G401 (cell line): ENCODE measurements at regions not wholly inside any gene's neighbourhood (a gene's known extent, or its start where the extent isn't known, plus 50 kb on each side); places are given as distances from the start of the nearest gene placed in this dataset.

Source experiments
- DNase-seq: peaks from one replicate; pipeline ENCODE4 v3.0.0-alpha.2; 2015; ENCODE audit warnings: low spot score
- in situ Hi-C: cut with HindIII; loops from 2 replicates; pipeline ENCODE4 v1.10.0; 2016; ENCODE audit warnings: low sequenced_read_pairs, mixed read lengths

- in situ Hi-C loops: no loop called here
- DNase-seq: peak; percentile 4
Observed at GRCh38 chrY:12526362-12527063, 174.5 kb upstream of the USP9Y start.

- DNase-seq: no peak
- in situ Hi-C loops: no loop called here
Observed at GRCh38 chrY:12537226-12537854, 163.7 kb upstream of the USP9Y start.

GRCh38 chrY:12546746-12547420 is 154.1 kb upstream of the USP9Y start:
- DNase-seq: no peak
- in situ Hi-C loops: no loop called here

- no peak for DNase-seq
Observed at GRCh38 chrY:12552471-12553283, 148.4 kb upstream of the USP9Y start.

GRCh38 chrY:12553909-12554308 is 147.1 kb upstream of the USP9Y start:
- DNase-seq: no peak
- in situ Hi-C loops: no loop called here

More at GRCh38 chrY:12552471-12553283, 148.4 kb upstream of the USP9Y start:
- in situ Hi-C loops: no loop called here

- DNase-seq: no peak
- in situ Hi-C loops: no loop called here
Observed at GRCh38 chrY:12555005-12555404, 146.0 kb upstream of the USP9Y start.

GRCh38 chrY:12559007-12559406 is 142.0 kb upstream of the USP9Y start:
- DNase-seq: no peak

GRCh38 chrY:12576278-12576677 is 124.8 kb upstream of the USP9Y start:
- in situ Hi-C loops: no loop called here
- no peak for DNase-seq

More at GRCh38 chrY:12559007-12559406, 142.0 kb upstream of the USP9Y start:
- in situ Hi-C loops: no loop called here

GRCh38 chrY:12593532-12594216 is 107.4 kb upstream of the USP9Y start:
- no peak for DNase-seq
- in situ Hi-C loops: no loop called here

GRCh38 chrY:12598783-12599182 is 102.2 kb upstream of the USP9Y start:
- no peak for DNase-seq

GRCh38 chrY:12605426-12605825 is 95.6 kb upstream of the USP9Y start:
- in situ Hi-C loops: no loop called here
- no peak for DNase-seq

More at GRCh38 chrY:12598783-12599182, 102.2 kb upstream of the USP9Y start:
- in situ Hi-C loops: no loop called here

- in situ Hi-C loops: no loop called here
- DNase-seq: no peak
Observed at GRCh38 chrY:12610861-12611260, 90.2 kb upstream of the USP9Y start.

GRCh38 chrY:12615733-12616446 is 85.1 kb upstream of the USP9Y start:
- DNase-seq: no peak
- in situ Hi-C loops: no loop called here

GRCh38 chrY:12621454-12622081 is 79.5 kb upstream of the USP9Y start:
- in situ Hi-C loops: no loop called here
- DNase-seq: peak; percentile 1

- in situ Hi-C loops: no loop called here
- DNase-seq: no peak
Observed at GRCh38 chrY:12623204-12623603, 77.8 kb upstream of the USP9Y start.

- in situ Hi-C loops: no loop called here
- no peak for DNase-seq
Observed at GRCh38 chrY:12642986-12643385, 58.0 kb upstream of the USP9Y start.

- in situ Hi-C loops: no loop called here
- no peak for DNase-seq
Observed at GRCh38 chrY:12643693-12644348, 57.2 kb upstream of the USP9Y start.

- DNase-seq: no peak
Observed at GRCh38 chrY:12651095-12651494, 49.9 kb upstream of the USP9Y start.

More at GRCh38 chrY:12651095-12651494, 49.9 kb upstream of the USP9Y start:
- in situ Hi-C loops: no loop called here
